Superior temporal gyrus (tissue), 1 donor: ENCODE measurements at regions not wholly inside any gene's neighbourhood (a gene's known extent, or its start where the extent isn't known, plus 50 kb on each side); places are given as distances from the start of the nearest gene placed in this dataset.
"Not testable (repeated sequence)": the region's sequence is repeated elsewhere in the genome, so short reads cannot be mapped to it uniquely, and the experiment has no call there.

Experiments used
- DNase-seq: peaks from one replicate; pipeline ENCODE4 v3.0.0-alpha.2; 2016; ENCODE audit errors: extremely low spot score

- DNase-seq = peak; percentile 7
Measured at GRCh38 chrX:109782994-109783700, 50.1 kb upstream of the ACSL4 start.

GRCh38 chrX:109783701-109784079 lies 50.6 kb upstream of the ACSL4 start:
- no peak for DNase-seq

- DNase-seq = no peak
Measured at GRCh38 chrX:109785053-109785452, 52.0 kb upstream of the ACSL4 start.

- DNase-seq = not testable (repeated sequence)
Measured at GRCh38 chrX:109790511-109790910, 57.5 kb upstream of the ACSL4 start.

GRCh38 chrX:109793191-109793590 lies 60.1 kb upstream of the ACSL4 start:
- no peak for DNase-seq

- no peak for DNase-seq
Measured at GRCh38 chrX:109795682-109796081, 62.6 kb upstream of the ACSL4 start.

GRCh38 chrX:109797311-109797975 lies 64.4 kb upstream of the ACSL4 start:
- DNase-seq = no peak

GRCh38 chrX:109812236-109812635 lies 79.2 kb upstream of the ACSL4 start:
- no peak for DNase-seq

- DNase-seq = no peak
Measured at GRCh38 chrX:109813236-109813635, 80.2 kb upstream of the ACSL4 start.

GRCh38 chrX:109818976-109819375 lies 85.9 kb upstream of the ACSL4 start:
- DNase-seq = no peak

GRCh38 chrX:109822861-109823260 lies 89.8 kb upstream of the ACSL4 start:
- no peak for DNase-seq

- no peak for DNase-seq
Measured at GRCh38 chrX:109826954-109827708, 94.1 kb upstream of the ACSL4 start.

GRCh38 chrX:109827772-109828171 lies 94.7 kb upstream of the ACSL4 start:
- DNase-seq = no peak

GRCh38 chrX:109830157-109830703 lies 97.2 kb upstream of the ACSL4 start:
- no peak for DNase-seq

- no peak for DNase-seq
Measured at GRCh38 chrX:109830704-109831206, 97.7 kb upstream of the ACSL4 start.

- DNase-seq = no peak
Measured at GRCh38 chrX:109831326-109831985, 98.4 kb upstream of the ACSL4 start.

- DNase-seq = no peak
Measured at GRCh38 chrX:109839694-109840567, 106.9 kb upstream of the ACSL4 start.

- DNase-seq = peak; percentile 22
Measured at GRCh38 chrX:109840585-109840984, 107.5 kb upstream of the ACSL4 start.

GRCh38 chrX:109841257-109841656 lies 108.2 kb upstream of the ACSL4 start:
- no peak for DNase-seq

GRCh38 chrX:109841869-109842579 lies 109.0 kb upstream of the ACSL4 start:
- DNase-seq = no peak
